ENCODE measurements at regions not wholly inside any gene's neighbourhood (a gene's known extent, or its start where the extent isn't known, plus 50 kb on each side); places are given as distances from the start of the nearest gene placed in this dataset.

DNA sequence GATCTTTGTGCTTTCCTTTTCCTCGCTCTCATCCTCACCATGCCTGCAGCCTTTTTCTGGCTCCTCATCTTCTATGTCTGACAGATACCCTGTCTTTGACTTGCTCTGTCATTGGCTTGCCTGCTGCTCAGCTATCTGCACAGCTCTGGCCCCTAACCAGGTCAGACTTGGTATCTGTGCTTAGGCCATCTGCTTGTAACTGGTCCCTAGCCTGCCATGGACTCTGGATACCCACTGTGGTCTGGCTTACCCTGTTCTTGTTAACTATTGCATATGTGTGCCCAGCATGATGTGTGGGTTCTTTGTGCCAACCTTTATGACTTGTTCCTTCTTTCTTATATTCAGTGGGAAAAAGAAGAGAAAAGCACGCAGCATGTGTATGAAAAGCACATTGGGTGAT lies 109.7 kb upstream of the ROPN1 start:
- no peaks in the 10 kb centered on the region for H4K20me1 ChIP-seq (ENCODE audit: insufficient read depth)
- no peak for DNase-seq
- no peaks in the 10 kb centered on the region for H3K79me2 ChIP-seq (ENCODE audit: low read depth)
- no peak overlapping the region for H2AFZ ChIP-seq
- CTCF ChIA-PET = no interaction called here
- H3K9me3 ChIP-seq (ENCODE audit: insufficient read depth, low read depth) = no peaks in the 10 kb centered on the region
- no TSS peak for BruUV-seq (replicated peaks)
- TF ChIP-seq, protein P1, sequence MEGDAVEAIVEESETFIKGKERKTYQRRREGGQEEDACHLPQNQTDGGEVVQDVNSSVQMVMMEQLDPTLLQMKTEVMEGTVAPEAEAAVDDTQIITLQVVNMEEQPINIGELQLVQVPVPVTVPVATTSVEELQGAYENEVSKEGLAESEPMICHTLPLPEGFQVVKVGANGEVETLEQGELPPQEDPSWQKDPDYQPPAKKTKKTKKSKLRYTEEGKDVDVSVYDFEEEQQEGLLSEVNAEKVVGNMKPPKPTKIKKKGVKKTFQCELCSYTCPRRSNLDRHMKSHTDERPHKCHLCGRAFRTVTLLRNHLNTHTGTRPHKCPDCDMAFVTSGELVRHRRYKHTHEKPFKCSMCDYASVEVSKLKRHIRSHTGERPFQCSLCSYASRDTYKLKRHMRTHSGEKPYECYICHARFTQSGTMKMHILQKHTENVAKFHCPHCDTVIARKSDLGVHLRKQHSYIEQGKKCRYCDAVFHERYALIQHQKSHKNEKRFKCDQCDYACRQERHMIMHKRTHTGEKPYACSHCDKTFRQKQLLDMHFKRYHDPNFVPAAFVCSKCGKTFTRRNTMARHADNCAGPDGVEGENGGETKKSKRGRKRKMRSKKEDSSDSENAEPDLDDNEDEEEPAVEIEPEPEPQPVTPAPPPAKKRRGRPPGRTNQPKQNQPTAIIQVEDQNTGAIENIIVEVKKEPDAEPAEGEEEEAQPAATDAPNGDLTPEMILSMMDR (conservative IDR thresholded peaks at IDR 0.05) = no peak
- TF ChIP-seq EZH2 (IDR thresholded peaks at IDR 0.05; ENCODE audit: low read depth) = no peak
- POLR2A ChIA-PET (ENCODE audit: unreplicated experiment) = no interaction called here
- intact Hi-C loops (cut with micrococcal nuclease; ENCODE audit: unreplicated experiment) = no loop called here
- H3K4me2 ChIP-seq = no peak overlapping the region
- no peaks in the 10 kb centered on the region for H3K36me3 ChIP-seq (ENCODE audit: low read depth)
- H3K4me3 ChIP-seq = no peak overlapping the region
- no peaks in the 10 kb centered on the region for H3F3A ChIP-seq (ENCODE audit: insufficient read depth, low read depth)
- H3K27me3 ChIP-seq (ENCODE audit: insufficient read depth, low read depth) = peaks cover 68% of the 10 kb centered on the region
- H3K27ac ChIP-seq = no peak overlapping the region
- no peaks in the 10 kb centered on the region for H3K9me2 ChIP-seq (ENCODE audit: insufficient read depth)
- no peaks in the 10 kb centered on the region for H3K4me1 ChIP-seq (replicated peaks; ENCODE audit: insufficient read depth)

DNA sequence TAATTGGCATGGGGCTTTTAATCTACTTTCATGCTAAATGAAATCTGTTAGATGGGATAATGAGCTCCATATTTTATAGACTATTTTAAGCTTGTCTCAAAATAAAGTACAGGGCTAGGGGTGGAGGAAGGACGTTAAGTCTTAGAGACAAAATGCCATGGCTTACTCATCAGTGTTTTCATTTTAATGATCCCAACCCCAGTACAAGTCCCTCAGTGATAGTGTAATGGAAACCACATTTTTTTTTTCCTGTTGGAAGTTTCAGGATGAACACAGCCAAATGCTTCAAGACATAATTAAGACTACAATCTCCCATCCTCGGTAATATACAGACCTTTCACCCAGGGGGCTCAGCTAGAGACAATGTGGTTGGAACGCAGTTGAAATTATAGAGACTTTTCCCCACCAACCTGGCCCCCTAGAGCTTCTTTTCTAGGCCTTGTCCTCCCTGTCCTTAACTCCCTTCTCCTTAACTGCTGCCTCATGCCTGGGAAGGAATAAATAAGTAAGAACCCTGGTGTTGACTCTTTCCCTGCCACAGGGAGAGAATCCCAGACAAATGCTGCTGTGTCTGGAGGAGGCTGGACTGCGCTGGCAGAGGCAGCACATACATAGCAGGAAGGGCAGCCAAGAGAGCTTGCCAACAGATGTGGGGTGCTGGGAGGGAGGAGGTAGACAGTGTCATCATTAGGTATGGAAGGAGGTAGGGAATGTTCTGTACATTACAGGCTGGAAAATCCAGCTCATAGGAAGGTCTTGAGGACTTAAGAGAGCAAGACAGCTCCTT lies 115.4 kb upstream of the ROPN1 start:
- intact Hi-C loops (cut with micrococcal nuclease; ENCODE audit: unreplicated experiment) = no loop called here
- ChIA-PET POLR2A (ENCODE audit: unreplicated experiment) (interaction anchor here (0.6 kb wide), 1 partner anchor 581 kb away, joined by 3 read pairs; no protein-coding TSS in a partner anchor), CTCF (no interaction called here)

DNA sequence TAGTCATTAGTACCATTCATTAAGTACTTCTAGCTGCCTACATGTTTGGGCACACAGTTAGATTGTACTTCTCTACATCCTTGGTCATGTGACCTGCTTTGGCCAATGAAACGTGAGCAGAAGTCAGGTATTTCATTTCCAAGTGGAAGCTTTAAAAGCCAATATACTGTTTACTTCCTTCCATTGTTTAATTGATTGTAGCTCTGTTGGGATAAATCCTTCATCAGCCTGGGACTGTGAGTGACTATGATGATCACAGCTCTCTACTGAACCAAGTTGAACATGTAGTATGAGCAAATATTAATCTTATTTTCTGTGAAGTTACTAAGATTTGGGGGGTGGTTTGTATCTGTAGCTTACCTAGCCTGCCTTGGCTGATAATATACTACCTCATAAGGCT lies 116.5 kb upstream of the ROPN1 start:
- ChIA-PET POLR2A (ENCODE audit: unreplicated experiment) (interaction anchor here (0.6 kb wide), 1 partner anchor 1230 kb away, joined by 3 read pairs; no protein-coding TSS in a partner anchor), CTCF (no interaction called here)
- no peaks in the 10 kb centered on the region for H3K36me3 ChIP-seq (ENCODE audit: low read depth)
- H2AFZ ChIP-seq = no peak overlapping the region
- DNase-seq = no peak
- no peaks in the 10 kb centered on the region for H3K4me1 ChIP-seq (replicated peaks; ENCODE audit: insufficient read depth)
- H3K9me2 ChIP-seq (ENCODE audit: insufficient read depth) = no peaks in the 10 kb centered on the region
- no peak overlapping the region for H3K4me2 ChIP-seq
- H3K27me3 ChIP-seq (ENCODE audit: insufficient read depth, low read depth) = peaks cover 22% of the 10 kb centered on the region
- no peaks in the 10 kb centered on the region for H3F3A ChIP-seq (ENCODE audit: insufficient read depth, low read depth)
- H3K79me2 ChIP-seq (ENCODE audit: low read depth) = no peaks in the 10 kb centered on the region
- no TSS peak for BruUV-seq (replicated peaks)
- intact Hi-C loops (cut with micrococcal nuclease; ENCODE audit: unreplicated experiment) = no loop called here
- no peak for TF ChIP-seq EZH2 (IDR thresholded peaks at IDR 0.05; ENCODE audit: low read depth)
- TF ChIP-seq, protein P1 (conservative IDR thresholded peaks at IDR 0.05) = no peak
- no peak overlapping the region for H3K27ac ChIP-seq
- H3K4me3 ChIP-seq = no peak overlapping the region
- no peaks in the 10 kb centered on the region for H3K9me3 ChIP-seq (ENCODE audit: insufficient read depth, low read depth)
- no peaks in the 10 kb centered on the region for H4K20me1 ChIP-seq (ENCODE audit: insufficient read depth)

More for the DNA sequence above, 115.4 kb upstream of the ROPN1 start:
- H3K27me3 ChIP-seq (ENCODE audit: insufficient read depth, low read depth) = peaks cover 17% of the 10 kb centered on the region
- H3K9me3 ChIP-seq (ENCODE audit: insufficient read depth, low read depth) = no peaks in the 10 kb centered on the region
- no peak overlapping the region for H2AFZ ChIP-seq
- no peaks in the 10 kb centered on the region for H3F3A ChIP-seq (ENCODE audit: insufficient read depth, low read depth)
- H3K4me3 ChIP-seq = no peak overlapping the region
- no peak overlapping the region for H3K4me2 ChIP-seq
- BruUV-seq (replicated peaks) = no TSS peak
- no peaks in the 10 kb centered on the region for H3K36me3 ChIP-seq (ENCODE audit: low read depth)
- no peaks in the 10 kb centered on the region for H4K20me1 ChIP-seq (ENCODE audit: insufficient read depth)
- H3K27ac ChIP-seq = no peak overlapping the region
- no peaks in the 10 kb centered on the region for H3K4me1 ChIP-seq (replicated peaks; ENCODE audit: insufficient read depth)
- DNase-seq = no peak
- TF ChIP-seq EZH2 (IDR thresholded peaks at IDR 0.05; ENCODE audit: low read depth) = no peak
- TF ChIP-seq, protein P1 (conservative IDR thresholded peaks at IDR 0.05) = no peak
- no peaks in the 10 kb centered on the region for H3K79me2 ChIP-seq (ENCODE audit: low read depth)
- H3K9me2 ChIP-seq (ENCODE audit: insufficient read depth) = no peaks in the 10 kb centered on the region
